SU-DHL-6 (cell line): ENCODE measurements at regions not wholly inside any gene's neighbourhood (a gene's known extent, or its start where the extent isn't known, plus 50 kb on each side); places are given as distances from the start of the nearest gene placed in this dataset.

ENCODE experiments used
- H2AFZ ChIP-seq: fragments of 200-600 bp; sonication (generic); 2 replicates; pipeline ENCODE4 v1.6.1; 2014; ENCODE audit warnings: low read depth, mild to moderate bottlenecking, moderate library complexity, mixed read lengths, antibody characterized with exemption, low read length; ENCODE audit not compliant: severe bottlenecking
- H3F3A ChIP-seq: fragments of 200-600 bp; shearing (Covaris generic); 2 replicates; pipeline ENCODE4 v1.6.0; 2016; ENCODE audit warnings: antibody characterized with exemption, mild to moderate bottlenecking; ENCODE audit not compliant: insufficient read depth
- H3K27ac ChIP-seq: fragments of 200-600 bp; sonication (generic); 2 replicates; pipeline ENCODE4 v1.5.1; 2016; ENCODE audit warnings: low read depth, mild to moderate bottlenecking, low read length, moderate library complexity, mixed read lengths
- H3K27me3 ChIP-seq: fragments of 200-600 bp; sonication (generic), shearing (Covaris generic); 2 replicates; pipeline ENCODE4 v1.6.0; 2014; ENCODE audit warnings: mild to moderate bottlenecking, low read length
- H3K36me3 ChIP-seq: fragments of 200-600 bp; sonication (generic); 2 replicates; pipeline ENCODE4 v1.6.1; 2014; ENCODE audit warnings: mild to moderate bottlenecking, low read length, mixed read lengths
- H3K4me2 ChIP-seq: fragments of 300-600, 200-600 bp; shearing (Covaris generic), sonication (generic); 2 replicates; pipeline ENCODE4 v1.6.0; 2014; ENCODE audit warnings: low read length, low read depth, mild to moderate bottlenecking; ENCODE audit not compliant: poor library complexity, severe bottlenecking
- H3K4me3 ChIP-seq: fragments of 200-600 bp; sonication (generic); 2 replicates; pipeline ENCODE4 v1.5.1; 2014; ENCODE audit warnings: antibody characterized with exemption, low read length, mild to moderate bottlenecking, mixed read lengths; ENCODE audit not compliant: insufficient read depth, poor library complexity, severe bottlenecking
- H3K79me2 ChIP-seq: fragments of 200-600 bp; sonication (generic); 2 replicates; pipeline ENCODE4 v1.6.1; 2014; ENCODE audit warnings: mild to moderate bottlenecking, low read length, moderate library complexity; ENCODE audit not compliant: insufficient read depth
- H3K9ac ChIP-seq: fragments of 200-600 bp; sonication (generic); 2 replicates; pipeline ENCODE4 v1.7.0; 2014; ENCODE audit warnings: mild to moderate bottlenecking, low read length
- H3K9me2 ChIP-seq: fragments of 200-600 bp; sonication (generic); replicated peaks from 2 replicates; pipeline ENCODE4 v1.6.1; 2014; ENCODE audit warnings: low read length; ENCODE audit not compliant: insufficient read depth
- H3K9me3 ChIP-seq: fragments of 200-600 bp; sonication (generic); 2 replicates; pipeline ENCODE4 v1.6.1; 2014; ENCODE audit warnings: low read length, mixed read lengths; ENCODE audit not compliant: insufficient read depth
- H4K20me1 ChIP-seq: fragments of 200-600 bp; sonication (generic); 2 replicates; pipeline ENCODE4 v1.6.1; 2014; ENCODE audit warnings: low read depth, mild to moderate bottlenecking, antibody characterized with exemption, low read length, moderate library complexity, mixed read lengths
- CTCF ChIP-seq: fragments of 200-600 bp; sonication (generic); IDR thresholded peaks from one replicate; pipeline ENCODE4 v1.5.1; 2017; ENCODE audit warnings: antibody characterized with exemption, mild to moderate bottlenecking, low read length, moderate library complexity; ENCODE audit not compliant: insufficient read depth, poor library complexity, severe bottlenecking
- EZH2phosphoT487 ChIP-seq: fragments of 200-600 bp; sonication (generic), shearing (Covaris generic); conservative IDR thresholded peaks from 2 replicates; pipeline ENCODE4 v1.6.1; 2018; ENCODE audit warnings: mild to moderate bottlenecking, antibody characterized with exemption, low read length, moderate library complexity, mixed read lengths

GRCh38 chr7:79615871-79616640 is 162.6 kb upstream of the MAGI2 start:
- no peaks in the 10 kb centered on the region for H3F3A ChIP-seq
- H3K4me3 ChIP-seq: no peak overlapping the region
- no peak overlapping the region for H3K4me2 ChIP-seq
- no peak overlapping the region for H2AFZ ChIP-seq
- no peak overlapping the region for H3K27ac ChIP-seq
- H3K27me3 ChIP-seq: no peaks in the 10 kb centered on the region
- TF ChIP-seq EZH2phosphoT487 (no peak), CTCF (no peak)
- no peaks in the 10 kb centered on the region for H3K36me3 ChIP-seq
- no peaks in the 10 kb centered on the region for H3K9me3 ChIP-seq
- H3K9ac ChIP-seq: no peak overlapping the region
- H3K9me2 ChIP-seq: no peaks in the 10 kb centered on the region
- no peaks in the 10 kb centered on the region for H4K20me1 ChIP-seq
- H3K79me2 ChIP-seq: no peaks in the 10 kb centered on the region

GRCh38 chr7:79615466-79615865 is 162.0 kb upstream of the MAGI2 start:
- Histone ChIP-seq H2AFZ (no peak overlapping the region), H3K9me2 (no peaks in the 10 kb centered on the region), H3K4me3 (no peak overlapping the region), H3K36me3 (no peaks in the 10 kb centered on the region), H3K4me2 (no peak overlapping the region), H3K27ac (no peak overlapping the region), H3K27me3 (no peaks in the 10 kb centered on the region), H3K79me2 (no peaks in the 10 kb centered on the region), H3K9me3 (no peaks in the 10 kb centered on the region), H3K9ac (no peak overlapping the region), H4K20me1 (no peaks in the 10 kb centered on the region), H3F3A (no peaks in the 10 kb centered on the region)
- TF ChIP-seq CTCF (no peak), EZH2phosphoT487 (no peak)

- TF ChIP-seq CTCF (no peak), EZH2phosphoT487 (no peak)
- H3K4me3 ChIP-seq: no peak overlapping the region
- H3F3A ChIP-seq: no peaks in the 10 kb centered on the region
- H3K79me2 ChIP-seq: no peaks in the 10 kb centered on the region
- H3K27ac ChIP-seq: no peak overlapping the region
- no peaks in the 10 kb centered on the region for H4K20me1 ChIP-seq
- H2AFZ ChIP-seq: no peak overlapping the region
- H3K36me3 ChIP-seq: no peaks in the 10 kb centered on the region
- no peaks in the 10 kb centered on the region for H3K9me3 ChIP-seq
- H3K27me3 ChIP-seq: no peaks in the 10 kb centered on the region
- H3K9me2 ChIP-seq: no peaks in the 10 kb centered on the region
- no peak overlapping the region for H3K4me2 ChIP-seq
- H3K9ac ChIP-seq: no peak overlapping the region
These were observed 159.4 kb upstream of the MAGI2 start for GRCh38 chr7:79612903-79613302.
